Natural killer cell (primary cell): ENCODE measurements at regions not wholly inside any gene's neighbourhood (a gene's known extent, or its start where the extent isn't known, plus 50 kb on each side); places are given as distances from the start of the nearest gene placed in this dataset.

Experiments used
- ATAC-seq, 3 donors: fragments of 150-1000 bp in 2 of 3; fragments of 200-7000 bp in 1 of 3; cut with Tn5 transposase; 1 replicate in 1 of 3; 2 replicates in 2 of 3; pipeline ENCODE4 v1.10.0; 2021; ENCODE audit warnings: mild to moderate bottlenecking in 2 of 3, moderate library complexity in 2 of 3
- DNase-seq, 2 donors: peaks; one replicate each; pipeline versions ENCODE4 v3.0.0 to v3.0.0-alpha.2; 2013 to 2021; ENCODE audit warnings: mixed read lengths in 1 of 2
- H3K27ac ChIP-seq: one replicate; pipeline ENCODE4 v1.5.1; 2013; ENCODE audit warnings: mild to moderate bottlenecking, low read length
- H3K27me3 ChIP-seq: one replicate; pipeline ENCODE4 v1.6.1; 2013; ENCODE audit warnings: low read length; ENCODE audit not compliant: control insufficient read depth, insufficient read depth
- H3K36me3 ChIP-seq: one replicate; pipeline ENCODE4 v1.6.1; 2013; ENCODE audit warnings: low read length; ENCODE audit not compliant: control insufficient read depth, insufficient read depth
- H3K4me1 ChIP-seq: one replicate; pipeline ENCODE4 v1.6.1; 2013; ENCODE audit warnings: low read length; ENCODE audit not compliant: control insufficient read depth, insufficient read depth
- H3K4me3 ChIP-seq: one replicate; pipeline ENCODE4 v1.5.1; 2013; ENCODE audit warnings: low read length
- H3K9me3 ChIP-seq: one replicate; pipeline ENCODE4 v1.6.1; 2013; ENCODE audit warnings: low read length; ENCODE audit not compliant: control insufficient read depth, insufficient read depth
- H3K27ac Mint-ChIP-seq, 2 donors: one replicate each; pipeline ENCODE4 v1.8.0; 2022; ENCODE audit warnings: mild to moderate bottlenecking in 2 of 2, mixed read lengths in 2 of 2, moderate library complexity in 1 of 2
- H3K27me3 Mint-ChIP-seq, 2 donors: one replicate each; pipeline ENCODE4 v1.8.0; 2022; ENCODE audit warnings: low read depth in 2 of 2, mixed read lengths in 2 of 2
- H3K36me3 Mint-ChIP-seq: one replicate; pipeline ENCODE4 v1.8.0; 2022; ENCODE audit warnings: mixed read lengths
- H3K4me1 Mint-ChIP-seq, 2 donors: one replicate each; pipeline ENCODE4 v1.8.0; 2022; ENCODE audit warnings: mixed read lengths in 2 of 2
- H3K4me3 Mint-ChIP-seq: one replicate; pipeline ENCODE4 v1.8.0; 2022; ENCODE audit warnings: mild to moderate bottlenecking, moderate library complexity, mixed read lengths
- H3K9me3 Mint-ChIP-seq, 2 donors: one replicate each; pipeline ENCODE4 v1.8.0; 2022; ENCODE audit warnings: mixed read lengths in 2 of 2
- CTCF ChIP-seq: fragments of 200-600 bp; IDR thresholded peaks from one replicate; pipeline ENCODE4 v1.8.0; 2022; ENCODE audit warnings: antibody characterized with exemption
- WGBS: methylation state at CpG from one replicate; pipeline ENCODE4 v1.1.7; 2013; ENCODE audit warnings: missing lambda C conversion rate; ENCODE audit not compliant: insufficient coverage; 5-methylcytosine and 5-hydroxymethylcytosine counted together
- intact Hi-C: fragments of 100-400 bp; cut with micrococcal nuclease; formaldehyde crosslinking; loops from one replicate; pipeline ENCODE4 v1.14.2; 2022

GRCh38 chr13:53568491-53568890, 539.9 kb downstream of the OLFM4 start:
- no peaks in the 10 kb centered on the region for H3K36me3 ChIP-seq
- peaks cover 3% of the 10 kb centered on the region for H3K9me3 ChIP-seq
- 80% methylated on average over 1 of the region's 1 CpG for WGBS

GRCh38 chr13:53569453-53569852, 540.8 kb downstream of the OLFM4 start:
- Histone ChIP-seq H3K4me3 (no peak overlapping the region), H3K9me3 (peaks cover 3% of the 10 kb centered on the region), H3K36me3 (no peaks in the 10 kb centered on the region), H3K4me1 (no peaks in the 10 kb centered on the region), H3K27ac (no peak overlapping the region), H3K27me3 (no peaks in the 10 kb centered on the region)
- Mint-ChIP-seq H3K4me1 (no peaks in the 10 kb centered on the region), H3K9me3 (peaks cover 8 to 22% of the 10 kb centered on the region in 2 donors), H3K27me3 (no peaks in the 10 kb centered on the region), H3K27ac (no peak overlapping the region), H3K4me3 (no peak overlapping the region), H3K36me3 (no peaks in the 10 kb centered on the region)
- no peak for ATAC-seq
- intact Hi-C loops: no loop called here
- no peak for TF ChIP-seq CTCF
- 62% methylated on average over 2 of the region's 2 CpGs for WGBS
- DNase-seq: no peak

More at GRCh38 chr13:53568491-53568890, 539.9 kb downstream of the OLFM4 start:
- ATAC-seq (no peak), DNase-seq (no peak)
- Mint-ChIP-seq H3K27ac (no peak overlapping the region), H3K4me3 (no peak overlapping the region), H3K9me3 (peaks cover 5 to 27% of the 10 kb centered on the region in 2 donors), H3K4me1 (no peaks in the 10 kb centered on the region), H3K36me3 (no peaks in the 10 kb centered on the region), H3K27me3 (no peaks in the 10 kb centered on the region)
- Histone ChIP-seq H3K27ac (no peak overlapping the region), H3K27me3 (no peaks in the 10 kb centered on the region), H3K4me3 (no peak overlapping the region), H3K4me1 (no peaks in the 10 kb centered on the region)
- intact Hi-C loops: no loop called here
- TF ChIP-seq CTCF: no peak

- ATAC-seq: no peak
- Mint-ChIP-seq H3K4me1 (no peaks in the 10 kb centered on the region), H3K27me3 (no peaks in the 10 kb centered on the region), H3K9me3 (peaks cover 9 to 18% of the 10 kb centered on the region in 2 donors), H3K36me3 (no peaks in the 10 kb centered on the region), H3K4me3 (no peak overlapping the region), H3K27ac (no peak overlapping the region)
- Histone ChIP-seq H3K4me3 (no peak overlapping the region), H3K27ac (no peak overlapping the region), H3K4me1 (no peaks in the 10 kb centered on the region), H3K9me3 (no peaks in the 10 kb centered on the region), H3K27me3 (no peaks in the 10 kb centered on the region), H3K36me3 (no peaks in the 10 kb centered on the region)
- intact Hi-C loops: no loop called here
- WGBS: 42% methylated on average over 5 of the region's 5 CpGs
- TF ChIP-seq CTCF: no peak
- DNase-seq: no peak
These were observed 572.5 kb downstream of the OLFM4 start for GRCh38 chr13:53601113-53601512.

GRCh38 chr13:53605326-53605725, 576.7 kb downstream of the OLFM4 start:
- Histone ChIP-seq H3K4me3 (no peak overlapping the region), H3K36me3 (no peaks in the 10 kb centered on the region), H3K27me3 (no peaks in the 10 kb centered on the region), H3K27ac (no peak overlapping the region), H3K4me1 (no peaks in the 10 kb centered on the region), H3K9me3 (peaks cover 3% of the 10 kb centered on the region)
- no peaks in the 10 kb centered on the region for H3K36me3 Mint-ChIP-seq
- no peak for TF ChIP-seq CTCF
- peaks cover 11 to 18% of the 10 kb centered on the region in 2 donors for H3K9me3 Mint-ChIP-seq
- H3K4me1 Mint-ChIP-seq: no peaks in the 10 kb centered on the region
- ATAC-seq (no peak), DNase-seq (no peak)
- H3K27me3 Mint-ChIP-seq: no peaks in the 10 kb centered on the region
- intact Hi-C loops: no loop called here
- 76% methylated on average over 1 of the region's 1 CpG for WGBS
- H3K4me3 Mint-ChIP-seq: no peak overlapping the region
- no peak overlapping the region for H3K27ac Mint-ChIP-seq
